ENCODE measurements at regions not wholly inside any gene's neighbourhood (a gene's known extent, or its start where the extent isn't known, plus 50 kb on each side); places are given as distances from the start of the nearest gene placed in this dataset.

DNA sequence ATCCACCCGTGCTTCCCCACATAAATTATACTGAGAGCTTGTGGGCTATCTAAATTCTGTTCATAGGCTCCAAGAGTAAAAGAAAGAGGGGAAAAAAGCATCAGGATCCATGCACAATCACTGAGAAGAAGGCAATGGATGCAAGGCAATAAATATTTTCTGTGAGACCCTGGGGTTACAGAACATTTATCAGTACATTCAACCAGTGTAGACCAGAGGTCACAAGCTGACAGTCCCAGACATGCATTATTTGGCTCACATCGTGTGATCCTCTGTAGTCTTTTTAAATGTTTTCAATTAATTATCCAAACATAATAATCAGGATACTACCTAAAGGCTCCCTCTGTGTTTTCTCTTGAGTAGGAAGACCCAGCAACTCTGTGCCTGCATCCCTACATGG is 267.9 kb upstream of the CAND1 start:
- Histone ChIP-seq H3K36me3 (ENCODE audit: low read depth, missing control alignments) (no peaks in the 10 kb centered on the region), H3K27ac (no peak overlapping the region), H3K4me1 (no peaks in the 10 kb centered on the region), H3K9me3 (no peaks in the 10 kb centered on the region), H3K4me3 (no peak overlapping the region), H3K27me3 (no peaks in the 10 kb centered on the region)
- DNase-seq = no peak
- TF ChIP-seq POLR2A (IDR thresholded peaks at IDR 0.05) = no peak
- TF ChIP-seq, protein P1, sequence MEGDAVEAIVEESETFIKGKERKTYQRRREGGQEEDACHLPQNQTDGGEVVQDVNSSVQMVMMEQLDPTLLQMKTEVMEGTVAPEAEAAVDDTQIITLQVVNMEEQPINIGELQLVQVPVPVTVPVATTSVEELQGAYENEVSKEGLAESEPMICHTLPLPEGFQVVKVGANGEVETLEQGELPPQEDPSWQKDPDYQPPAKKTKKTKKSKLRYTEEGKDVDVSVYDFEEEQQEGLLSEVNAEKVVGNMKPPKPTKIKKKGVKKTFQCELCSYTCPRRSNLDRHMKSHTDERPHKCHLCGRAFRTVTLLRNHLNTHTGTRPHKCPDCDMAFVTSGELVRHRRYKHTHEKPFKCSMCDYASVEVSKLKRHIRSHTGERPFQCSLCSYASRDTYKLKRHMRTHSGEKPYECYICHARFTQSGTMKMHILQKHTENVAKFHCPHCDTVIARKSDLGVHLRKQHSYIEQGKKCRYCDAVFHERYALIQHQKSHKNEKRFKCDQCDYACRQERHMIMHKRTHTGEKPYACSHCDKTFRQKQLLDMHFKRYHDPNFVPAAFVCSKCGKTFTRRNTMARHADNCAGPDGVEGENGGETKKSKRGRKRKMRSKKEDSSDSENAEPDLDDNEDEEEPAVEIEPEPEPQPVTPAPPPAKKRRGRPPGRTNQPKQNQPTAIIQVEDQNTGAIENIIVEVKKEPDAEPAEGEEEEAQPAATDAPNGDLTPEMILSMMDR (IDR thresholded peaks at IDR 0.05) = no peak
- 44 to 64% methylated on average over 2 of the region's 2 CpGs for WGBS, 2 donors
- intact Hi-C loops (cut with DNase I; ENCODE audit: low total_unique reads) = no loop called here

DNA sequence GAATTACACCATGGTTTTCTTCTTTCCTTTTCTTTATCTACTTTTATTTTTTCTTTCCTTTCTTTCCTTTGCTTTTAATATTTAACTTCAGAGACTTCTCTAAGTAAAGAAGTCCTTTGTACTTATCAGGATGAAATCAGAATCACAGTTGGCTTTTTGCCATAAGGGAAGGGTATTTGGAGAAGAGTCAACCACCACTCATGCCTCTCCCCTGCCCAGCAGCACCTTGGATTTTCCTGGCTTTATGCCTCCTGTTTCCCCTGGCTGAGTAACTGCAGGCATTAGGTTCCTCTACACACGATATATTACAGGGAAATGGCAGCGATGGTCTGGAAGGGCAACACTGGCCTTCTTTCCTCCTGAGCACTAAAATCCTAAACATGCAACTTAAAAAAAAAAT is 266.4 kb upstream of the CAND1 start:
- TF ChIP-seq, protein P1 (IDR thresholded peaks at IDR 0.05) = no peak
- no peak for TF ChIP-seq POLR2A (IDR thresholded peaks at IDR 0.05)
- Histone ChIP-seq H3K4me1 (no peaks in the 10 kb centered on the region), H3K27ac (no peak overlapping the region), H3K4me3 (no peak overlapping the region), H3K27me3 (no peaks in the 10 kb centered on the region), H3K36me3 (ENCODE audit: low read depth, missing control alignments) (no peaks in the 10 kb centered on the region), H3K9me3 (no peaks in the 10 kb centered on the region)
- intact Hi-C loops (cut with DNase I; ENCODE audit: low total_unique reads) = no loop called here
- DNase-seq = no peak
- 82 to 87% methylated on average over 2 of the region's 2 CpGs for WGBS, 2 donors

DNA sequence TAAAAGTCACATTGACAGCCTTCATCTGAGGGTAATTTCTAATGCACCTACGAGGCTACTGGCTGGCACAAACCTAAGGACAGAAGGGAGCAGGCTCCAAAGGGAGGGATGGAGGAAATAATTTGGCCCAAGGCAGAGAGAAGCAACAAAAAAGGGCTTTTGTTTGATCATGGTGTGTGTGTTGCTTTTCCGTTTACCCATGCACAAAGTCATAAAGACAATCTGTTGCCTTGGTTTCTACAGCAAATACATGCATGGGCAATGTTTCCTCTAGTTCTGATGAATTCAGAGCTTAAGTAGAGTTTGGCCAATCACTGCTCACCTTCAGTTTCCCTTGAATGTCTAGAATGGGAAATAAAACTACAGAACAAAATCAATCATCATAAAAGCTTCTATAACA is 262.5 kb upstream of the CAND1 start:
- Histone ChIP-seq H3K9me3 (no peaks in the 10 kb centered on the region), H3K27ac (no peak overlapping the region), H3K27me3 (no peaks in the 10 kb centered on the region), H3K4me1 (no peaks in the 10 kb centered on the region), H3K4me3 (no peak overlapping the region), H3K36me3 (ENCODE audit: low read depth, missing control alignments) (no peaks in the 10 kb centered on the region)
- 46 to 98% methylated on average over 2 of the region's 2 CpGs for WGBS, 2 donors
- intact Hi-C loops (cut with DNase I; ENCODE audit: low total_unique reads) = no loop called here
- DNase-seq = no peak
- TF ChIP-seq POLR2A (IDR thresholded peaks at IDR 0.05) = no peak
- TF ChIP-seq, protein P1 (IDR thresholded peaks at IDR 0.05) = no peak

DNA sequence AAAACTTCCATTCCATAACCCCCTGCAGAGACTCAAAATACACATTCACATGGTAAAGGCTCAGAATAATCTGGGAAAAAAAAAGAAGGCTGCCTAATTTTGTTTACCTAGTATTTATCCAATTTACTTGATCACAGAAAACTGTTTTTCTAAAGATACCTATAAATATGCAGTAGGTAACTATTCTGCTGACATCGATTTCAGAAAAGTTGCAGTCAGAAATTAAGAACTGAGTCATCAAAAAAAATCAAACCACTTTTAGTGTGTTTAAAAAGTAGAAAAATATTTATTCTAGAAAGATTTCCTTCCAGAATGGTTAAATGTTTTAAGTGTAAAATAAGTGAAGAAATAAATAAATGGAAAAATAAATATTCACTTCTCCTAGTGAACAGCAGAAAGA is 254.5 kb upstream of the CAND1 start:
- intact Hi-C loops (cut with DNase I; ENCODE audit: low total_unique reads) = no loop called here
- H3K4me3 ChIP-seq = no peak overlapping the region
- H3K27ac ChIP-seq = no peak overlapping the region
- DNase-seq = no peak
- no peak for TF ChIP-seq POLR2A (IDR thresholded peaks at IDR 0.05)
- TF ChIP-seq, protein P1 (IDR thresholded peaks at IDR 0.05) = no peak
- H3K27me3 ChIP-seq = no peaks in the 10 kb centered on the region
- H3K36me3 ChIP-seq (ENCODE audit: low read depth, missing control alignments) = no peaks in the 10 kb centered on the region
- H3K4me1 ChIP-seq = no peaks in the 10 kb centered on the region
- H3K9me3 ChIP-seq = no peaks in the 10 kb centered on the region
- 88% methylated on average over 1 of the region's 1 CpG for WGBS, 2 donors

DNA sequence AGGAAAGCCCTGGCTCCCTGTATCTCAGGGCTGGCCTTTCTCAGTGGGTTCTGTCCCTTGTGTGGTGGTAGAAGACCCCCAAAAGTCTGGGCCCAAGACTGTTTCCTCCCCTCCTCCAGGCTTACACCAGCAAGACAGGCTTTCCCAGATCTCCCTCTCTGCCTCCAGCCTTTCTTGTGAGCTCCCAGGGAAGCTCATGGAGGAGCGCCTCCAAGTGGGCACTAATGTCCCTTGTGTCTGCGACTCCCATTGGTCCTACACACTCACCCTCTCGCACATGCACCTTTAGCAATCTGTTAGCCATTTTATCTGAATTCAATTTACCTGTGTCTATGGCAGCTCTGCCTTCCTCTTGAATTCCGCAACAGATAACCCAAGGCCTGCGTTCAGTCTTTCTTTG is 251.1 kb upstream of the CAND1 start:
- WGBS, 2 donors = 94 to 96% methylated on average over 5 of the region's 5 CpGs
- Histone ChIP-seq H3K4me1 (no peaks in the 10 kb centered on the region), H3K9me3 (no peaks in the 10 kb centered on the region), H3K4me3 (no peak overlapping the region), H3K27me3 (no peaks in the 10 kb centered on the region), H3K36me3 (ENCODE audit: low read depth, missing control alignments) (no peaks in the 10 kb centered on the region), H3K27ac (no peak overlapping the region)
- no peak for TF ChIP-seq POLR2A (IDR thresholded peaks at IDR 0.05)
- TF ChIP-seq, protein P1 (IDR thresholded peaks at IDR 0.05) = no peak
- DNase-seq = no peak
- intact Hi-C loops (cut with DNase I; ENCODE audit: low total_unique reads) = no loop called here

Data from testis (tissue), 2 donors.